ENCODE measurements at regions not wholly inside any gene's neighbourhood (a gene's known extent, or its start where the extent isn't known, plus 50 kb on each side); places are given as distances from the start of the nearest gene placed in this dataset.

- H3K4me3 ChIP-seq, result no peak overlapping the region
- no peaks in the 10 kb centered on the region for H3K36me3 ChIP-seq
- Mint-ChIP-seq H3K27me3 (ENCODE audit: insufficient read depth, low read depth) (peaks cover 4% of the 10 kb centered on the region), H3K9me3 (no peaks in the 10 kb centered on the region), H3K4me1 (no peaks in the 10 kb centered on the region), H3K27ac (no peak overlapping the region), H3K36me3 (no peaks in the 10 kb centered on the region), H3K4me3 (no peak overlapping the region)
- H3K9me3 ChIP-seq (ENCODE audit: low read depth), result no peaks in the 10 kb centered on the region
- H3K27me3 ChIP-seq, result no peaks in the 10 kb centered on the region
- no peak overlapping the region for H3K4me2 ChIP-seq
- H3K9ac ChIP-seq, result no peak overlapping the region
- DNase-seq (ENCODE audit: low spot score), result no peak
- no peaks in the 10 kb centered on the region for H4K20me1 ChIP-seq (ENCODE audit: low read depth)
- no peaks in the 10 kb centered on the region for H3K79me2 ChIP-seq (ENCODE audit: low read depth)
- H3F3A ChIP-seq (ENCODE audit: low read depth), result no peaks in the 10 kb centered on the region
- no peak overlapping the region for H3K27ac ChIP-seq
- no peaks in the 10 kb centered on the region for H3K4me1 ChIP-seq
- H2AFZ ChIP-seq (replicated peaks), result no peak overlapping the region
- no peak for TF ChIP-seq EZH2phosphoT487 (IDR thresholded peaks at IDR 0.05)
- TF ChIP-seq CTCF (IDR thresholded peaks at IDR 0.05), result no peak
Observed at GRCh38 chr18:44536619-44537018, 144.1 kb upstream of the SETBP1 start.

GRCh38 chr18:44537526-44537925 is 143.2 kb upstream of the SETBP1 start:
- no peak overlapping the region for H3K4me2 ChIP-seq
- H4K20me1 ChIP-seq (ENCODE audit: low read depth), result no peaks in the 10 kb centered on the region
- no peak for TF ChIP-seq CTCF (IDR thresholded peaks at IDR 0.05)
- no peak for TF ChIP-seq EZH2 (IDR thresholded peaks at IDR 0.05)
- no peak for TF ChIP-seq EZH2phosphoT487 (IDR thresholded peaks at IDR 0.05)
- no peak overlapping the region for H3K27ac ChIP-seq
- H3K79me2 ChIP-seq (ENCODE audit: low read depth), result no peaks in the 10 kb centered on the region
- H3K9me3 Mint-ChIP-seq, result no peaks in the 10 kb centered on the region
- H3K36me3 Mint-ChIP-seq, result no peaks in the 10 kb centered on the region
- no peaks in the 10 kb centered on the region for H3F3A ChIP-seq (ENCODE audit: low read depth)
- no peak overlapping the region for H3K4me3 ChIP-seq
- no peak overlapping the region for H2AFZ ChIP-seq (replicated peaks)
- H3K4me3 Mint-ChIP-seq, result no peak overlapping the region
- no peaks in the 10 kb centered on the region for H3K36me3 ChIP-seq
- H3K4me1 ChIP-seq, result no peaks in the 10 kb centered on the region
- peaks cover 4% of the 10 kb centered on the region for H3K27me3 Mint-ChIP-seq (ENCODE audit: insufficient read depth, low read depth)
- H3K9me3 ChIP-seq (ENCODE audit: low read depth), result no peaks in the 10 kb centered on the region
- DNase-seq (ENCODE audit: low spot score), result no peak
- H3K4me1 Mint-ChIP-seq, result no peaks in the 10 kb centered on the region
- no peak overlapping the region for H3K9ac ChIP-seq
- no peak overlapping the region for H3K27ac Mint-ChIP-seq
- no peaks in the 10 kb centered on the region for H3K27me3 ChIP-seq

GRCh38 chr18:44539926-44540325 is 140.8 kb upstream of the SETBP1 start:
- Histone ChIP-seq H3K79me2 (ENCODE audit: low read depth) (no peaks in the 10 kb centered on the region), H4K20me1 (ENCODE audit: low read depth) (no peaks in the 10 kb centered on the region), H3K4me2 (no peak overlapping the region), H3K36me3 (no peaks in the 10 kb centered on the region), H3K9me3 (ENCODE audit: low read depth) (no peaks in the 10 kb centered on the region), H3K4me1 (no peaks in the 10 kb centered on the region), H3K9ac (no peak overlapping the region), H3K4me3 (no peak overlapping the region), H3F3A (ENCODE audit: low read depth) (peaks cover 8% of the 10 kb centered on the region), H3K27me3 (no peaks in the 10 kb centered on the region), H3K27ac (no peak overlapping the region), H2AFZ (replicated peaks) (no peak overlapping the region)
- no peak for DNase-seq (ENCODE audit: low spot score)
- H3K27ac Mint-ChIP-seq, result no peak overlapping the region
- H3K4me3 Mint-ChIP-seq, result no peak overlapping the region
- H3K9me3 Mint-ChIP-seq, result no peaks in the 10 kb centered on the region
- H3K4me1 Mint-ChIP-seq, result no peaks in the 10 kb centered on the region
- no peaks in the 10 kb centered on the region for H3K36me3 Mint-ChIP-seq
- H3K27me3 Mint-ChIP-seq (ENCODE audit: insufficient read depth, low read depth), result no peaks in the 10 kb centered on the region
- no peak for TF ChIP-seq EZH2 (IDR thresholded peaks at IDR 0.05)
- TF ChIP-seq CTCF (IDR thresholded peaks at IDR 0.05), result no peak
- TF ChIP-seq EZH2phosphoT487 (IDR thresholded peaks at IDR 0.05), result no peak

DNA sequence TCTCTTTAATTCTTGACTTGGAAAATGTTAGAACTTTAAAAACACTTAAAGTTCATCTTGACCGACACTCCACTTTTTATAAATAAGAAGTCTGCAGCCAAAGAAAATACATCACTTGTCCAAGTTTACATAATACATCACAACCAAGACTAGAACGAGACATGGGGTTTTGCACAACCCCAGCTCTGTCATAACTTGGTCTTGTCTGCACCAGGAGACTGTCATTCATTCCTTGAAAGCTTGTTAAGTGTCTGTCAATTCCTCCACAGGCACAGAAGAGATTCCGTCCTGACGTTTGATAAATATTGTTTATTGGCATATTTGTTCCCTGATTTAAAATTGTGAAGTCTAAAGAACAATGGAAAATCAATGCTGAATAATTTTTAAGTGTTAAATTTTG is 139.5 kb upstream of the SETBP1 start:
- H3K4me3 ChIP-seq, result no peak overlapping the region
- Mint-ChIP-seq H3K36me3 (no peaks in the 10 kb centered on the region), H3K27ac (no peak overlapping the region), H3K4me3 (no peak overlapping the region), H3K4me1 (no peaks in the 10 kb centered on the region), H3K27me3 (ENCODE audit: insufficient read depth, low read depth) (no peaks in the 10 kb centered on the region), H3K9me3 (no peaks in the 10 kb centered on the region)
- no peaks in the 10 kb centered on the region for H3K9me3 ChIP-seq (ENCODE audit: low read depth)
- no peaks in the 10 kb centered on the region for H3K27me3 ChIP-seq
- H3K4me1 ChIP-seq, result no peaks in the 10 kb centered on the region
- H3K9ac ChIP-seq, result no peak overlapping the region
- H3K4me2 ChIP-seq, result no peak overlapping the region
- H3K79me2 ChIP-seq (ENCODE audit: low read depth), result no peaks in the 10 kb centered on the region
- DNase-seq (ENCODE audit: low spot score), result no peak
- no peak overlapping the region for H2AFZ ChIP-seq (replicated peaks)
- H3K36me3 ChIP-seq, result no peaks in the 10 kb centered on the region
- H3F3A ChIP-seq (ENCODE audit: low read depth), result peaks cover 13% of the 10 kb centered on the region
- TF ChIP-seq EZH2phosphoT487 (IDR thresholded peaks at IDR 0.05) (no peak), CTCF (IDR thresholded peaks at IDR 0.05) (no peak), EZH2 (IDR thresholded peaks at IDR 0.05) (no peak)
- no peaks in the 10 kb centered on the region for H4K20me1 ChIP-seq (ENCODE audit: low read depth)
- no peak overlapping the region for H3K27ac ChIP-seq

Measured in neural progenitor cell (in vitro differentiated cells).